Liver (tissue), 8 donors: ENCODE measurements at regions not wholly inside any gene's neighbourhood (a gene's known extent, or its start where the extent isn't known, plus 50 kb on each side); places are given as distances from the start of the nearest gene placed in this dataset.

Experiments
- DNase-seq: peaks from one replicate; pipeline ENCODE4 v3.0.0-alpha.2; 2017; ENCODE audit warnings: low spot score
- H3K27ac ChIP-seq, 2 donors: one replicate each; pipeline ENCODE4 v1.7.0; 2013; ENCODE audit warnings: inconsistent platforms in 2 of 2, low read length in 2 of 2, control low read depth in 1 of 2, low read depth in 1 of 2, mild to moderate bottlenecking in 1 of 2
- H3K27me3 ChIP-seq, 4 donors: one replicate each; pipeline versions ENCODE4 v1.6.1 to v1.7.0; 2013; ENCODE audit warnings: low read length in 3 of 4, inconsistent platforms in 1 of 4, mild to moderate bottlenecking in 1 of 4, moderate library complexity in 1 of 4; ENCODE audit not compliant: control insufficient read depth in 4 of 4, insufficient read depth in 4 of 4
- H3K36me3 ChIP-seq, 4 donors: one replicate each; pipeline versions ENCODE4 v1.6.1 to v1.7.0; 2013; ENCODE audit warnings: low read length in 3 of 4, mild to moderate bottlenecking in 3 of 4, low read depth in 1 of 4, moderate library complexity in 1 of 4; ENCODE audit not compliant: control insufficient read depth in 4 of 4, insufficient read depth in 3 of 4
- H3K4me1 ChIP-seq, 4 donors: one replicate each; pipeline versions ENCODE4 v1.6.1 to v1.7.0; 2013; ENCODE audit warnings: low read length in 3 of 4, mild to moderate bottlenecking in 3 of 4, moderate library complexity in 1 of 4; ENCODE audit not compliant: control insufficient read depth in 4 of 4, insufficient read depth in 4 of 4
- H3K4me3 ChIP-seq, 3 donors: one replicate each; pipeline versions ENCODE4 v1.6.1 to v1.7.0; 2013; ENCODE audit warnings: low read length in 3 of 3, control low read depth in 1 of 3, low read depth in 1 of 3, mild to moderate bottlenecking in 1 of 3
- H3K9ac ChIP-seq, 2 donors: one replicate each; pipeline ENCODE4 v1.7.0; 2013; ENCODE audit warnings: low read length in 2 of 2, mild to moderate bottlenecking in 2 of 2, moderate library complexity in 2 of 2, control low read depth in 1 of 2, low read depth in 1 of 2
- H3K9me3 ChIP-seq, 4 donors: one replicate each; pipeline versions ENCODE4 v1.6.1 to v1.7.0; 2013; ENCODE audit warnings: low read length in 3 of 4; ENCODE audit not compliant: control insufficient read depth in 4 of 4
- ATF3 ChIP-seq: IDR thresholded peaks from 2 replicates; pipeline ENCODE4 v1.6.1; 2016; ENCODE audit warnings: antibody characterized with exemption
- CTCF ChIP-seq: fragments of 150-350 bp; IDR thresholded peaks from 2 replicates; pipeline ENCODE4 v1.5.1; 2017; ENCODE audit warnings: improper control_type of control experiment, low read depth, low read length; ENCODE audit not compliant: missing input control
- EGR1 ChIP-seq, 2 donors: IDR thresholded peaks; 2 replicates each; pipeline ENCODE4 v1.6.1; 2016 to 2018; ENCODE audit warnings: antibody characterized with exemption in 2 of 2, low read depth in 2 of 2
- FOXA1 ChIP-seq: IDR thresholded peaks from 2 replicates; pipeline ENCODE4 v1.6.1; 2016; ENCODE audit warnings: antibody characterized with exemption
- FOXA2 ChIP-seq: IDR thresholded peaks from 2 replicates; pipeline ENCODE4 v1.6.1; 2016; ENCODE audit warnings: antibody characterized with exemption
- GABPA ChIP-seq, 2 donors: IDR thresholded peaks in 1 of 2; conservative IDR thresholded peaks in 1 of 2; 2 replicates each; pipeline ENCODE4 v1.6.1; 2016; ENCODE audit warnings: antibody characterized with exemption in 2 of 2, mild to moderate bottlenecking in 1 of 2, moderate library complexity in 1 of 2
- HNF4A ChIP-seq, 2 donors: conservative IDR thresholded peaks; 2 replicates each; pipeline ENCODE4 v1.6.1; 2016; ENCODE audit warnings: antibody characterized with exemption in 2 of 2, mild to moderate bottlenecking in 2 of 2
- HNF4G ChIP-seq: IDR thresholded peaks from 2 replicates; pipeline ENCODE4 v1.6.1; 2016; ENCODE audit warnings: antibody characterized with exemption
- JUND ChIP-seq, 2 donors: IDR thresholded peaks; 2 replicates each; pipeline ENCODE4 v1.6.1; 2016; ENCODE audit warnings: antibody characterized with exemption in 2 of 2
- MAX ChIP-seq: IDR thresholded peaks from 2 replicates; pipeline ENCODE4 v1.6.1; 2016; ENCODE audit warnings: antibody characterized with exemption
- NR2F2 ChIP-seq: IDR thresholded peaks from 2 replicates; pipeline ENCODE4 v1.6.1; 2016; ENCODE audit warnings: antibody characterized with exemption
- RAD21 ChIP-seq, 2 donors: IDR thresholded peaks; 2 replicates each; pipeline ENCODE4 v1.6.1; 2016; ENCODE audit warnings: antibody characterized with exemption in 2 of 2, mild to moderate bottlenecking in 2 of 2
- RXRA ChIP-seq, 2 donors: IDR thresholded peaks; 2 replicates each; pipeline ENCODE4 v1.6.1; 2017 to 2018; ENCODE audit warnings: antibody characterized with exemption in 2 of 2, mild to moderate bottlenecking in 1 of 2
- SP1 ChIP-seq: IDR thresholded peaks from 2 replicates; pipeline ENCODE4 v1.6.1; 2018; ENCODE audit warnings: antibody characterized with exemption, mild to moderate bottlenecking
- TAF1 ChIP-seq: conservative IDR thresholded peaks from 2 replicates; pipeline ENCODE4 v1.6.1; 2016; ENCODE audit warnings: antibody characterized with exemption, mild to moderate bottlenecking
- YY1 ChIP-seq: IDR thresholded peaks from 2 replicates; pipeline ENCODE4 v1.6.1; 2016; ENCODE audit warnings: antibody characterized with exemption, mild to moderate bottlenecking
- ZBTB33 ChIP-seq: IDR thresholded peaks from 2 replicates; pipeline ENCODE4 v1.6.1; 2016; ENCODE audit warnings: antibody characterized with exemption
- WGBS: extraction: QIAGEN DNeasy Blood & Tissue Kit; methylation state at CpG from one replicate; pipeline ENCODE4 v1.1.7; 2013; 5-methylcytosine and 5-hydroxymethylcytosine counted together
- TF ChIP-seq, protein P1 (sequence below): IDR thresholded peaks from 2 replicates; pipeline ENCODE4 v1.6.1; 2016; ENCODE audit warnings: antibody characterized with exemption, mild to moderate bottlenecking
- donor health status: healthy.
- donor health status: healthy.
- donor health status: healthy.
- donor health status: healthy.
- donor health status: healthy.

- 61% methylated on average over 4 of the region's 4 CpGs for WGBS
- no peak for TF ChIP-seq HNF4A (conservative IDR thresholded peaks at IDR 0.05)
- TF ChIP-seq EGR1 (IDR thresholded peaks at IDR 0.05; ENCODE audit: low read depth in 2 of 2), result no peak
- no peak for TF ChIP-seq TAF1
- TF ChIP-seq CTCF, result no peak
- no peak for TF ChIP-seq RXRA (IDR thresholded peaks at IDR 0.05)
- TF ChIP-seq NR2F2, result no peak
- no peak for TF ChIP-seq FOXA2
- TF ChIP-seq, protein P1, sequence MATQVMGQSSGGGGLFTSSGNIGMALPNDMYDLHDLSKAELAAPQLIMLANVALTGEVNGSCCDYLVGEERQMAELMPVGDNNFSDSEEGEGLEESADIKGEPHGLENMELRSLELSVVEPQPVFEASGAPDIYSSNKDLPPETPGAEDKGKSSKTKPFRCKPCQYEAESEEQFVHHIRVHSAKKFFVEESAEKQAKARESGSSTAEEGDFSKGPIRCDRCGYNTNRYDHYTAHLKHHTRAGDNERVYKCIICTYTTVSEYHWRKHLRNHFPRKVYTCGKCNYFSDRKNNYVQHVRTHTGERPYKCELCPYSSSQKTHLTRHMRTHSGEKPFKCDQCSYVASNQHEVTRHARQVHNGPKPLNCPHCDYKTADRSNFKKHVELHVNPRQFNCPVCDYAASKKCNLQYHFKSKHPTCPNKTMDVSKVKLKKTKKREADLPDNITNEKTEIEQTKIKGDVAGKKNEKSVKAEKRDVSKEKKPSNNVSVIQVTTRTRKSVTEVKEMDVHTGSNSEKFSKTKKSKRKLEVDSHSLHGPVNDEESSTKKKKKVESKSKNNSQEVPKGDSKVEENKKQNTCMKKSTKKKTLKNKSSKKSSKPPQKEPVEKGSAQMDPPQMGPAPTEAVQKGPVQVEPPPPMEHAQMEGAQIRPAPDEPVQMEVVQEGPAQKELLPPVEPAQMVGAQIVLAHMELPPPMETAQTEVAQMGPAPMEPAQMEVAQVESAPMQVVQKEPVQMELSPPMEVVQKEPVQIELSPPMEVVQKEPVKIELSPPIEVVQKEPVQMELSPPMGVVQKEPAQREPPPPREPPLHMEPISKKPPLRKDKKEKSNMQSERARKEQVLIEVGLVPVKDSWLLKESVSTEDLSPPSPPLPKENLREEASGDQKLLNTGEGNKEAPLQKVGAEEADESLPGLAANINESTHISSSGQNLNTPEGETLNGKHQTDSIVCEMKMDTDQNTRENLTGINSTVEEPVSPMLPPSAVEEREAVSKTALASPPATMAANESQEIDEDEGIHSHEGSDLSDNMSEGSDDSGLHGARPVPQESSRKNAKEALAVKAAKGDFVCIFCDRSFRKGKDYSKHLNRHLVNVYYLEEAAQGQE, result no peak
- TF ChIP-seq ZBTB33, result no peak
- TF ChIP-seq SP1, result no peak
- TF ChIP-seq ATF3, result no peak
- TF ChIP-seq FOXA1, result no peak
- no peak for TF ChIP-seq YY1
- TF ChIP-seq RAD21 (IDR thresholded peaks at IDR 0.05), result no peak
- no peak for TF ChIP-seq JUND (IDR thresholded peaks at IDR 0.05)
- TF ChIP-seq HNF4G, result no peak
- no peak for TF ChIP-seq GABPA (IDR thresholded peaks at IDR 0.05 in 1 of 2, conservative IDR thresholded peaks at IDR 0.05 in 1 of 2)
- TF ChIP-seq MAX, result no peak
- no peak overlapping the region for H3K27ac ChIP-seq
These were observed 121.9 kb downstream of the TBX5 start for GRCh38 chr12:114284041-114284440.

More at GRCh38 chr12:114284041-114284440, 121.9 kb downstream of the TBX5 start:
- DNase-seq, result no peak
- H3K9ac ChIP-seq, result no peak overlapping the region
- H3K9me3 ChIP-seq, result no peaks in the 10 kb centered on the region
- no peak overlapping the region for H3K4me3 ChIP-seq
- H3K27me3 ChIP-seq, result peaks cover 0 to 10% (median 0%) of the 10 kb centered on the region in 4 donors
- no peaks in the 10 kb centered on the region for H3K4me1 ChIP-seq
- H3K36me3 ChIP-seq, result no peaks in the 10 kb centered on the region
